GM18499 (cell line): ENCODE measurements at regions not wholly inside any gene's neighbourhood (a gene's known extent, or its start where the extent isn't known, plus 50 kb on each side); places are given as distances from the start of the nearest gene placed in this dataset.

Source experiments
- ATAC-seq: cut with Tn5 transposase; IDR thresholded peaks from one replicate; pipeline ENCODE4 v1.9.1; 2021; ENCODE audit warnings: moderate number of reproducible peaks; ENCODE audit not compliant: insufficient read depth, unreplicated experiment

DNA sequence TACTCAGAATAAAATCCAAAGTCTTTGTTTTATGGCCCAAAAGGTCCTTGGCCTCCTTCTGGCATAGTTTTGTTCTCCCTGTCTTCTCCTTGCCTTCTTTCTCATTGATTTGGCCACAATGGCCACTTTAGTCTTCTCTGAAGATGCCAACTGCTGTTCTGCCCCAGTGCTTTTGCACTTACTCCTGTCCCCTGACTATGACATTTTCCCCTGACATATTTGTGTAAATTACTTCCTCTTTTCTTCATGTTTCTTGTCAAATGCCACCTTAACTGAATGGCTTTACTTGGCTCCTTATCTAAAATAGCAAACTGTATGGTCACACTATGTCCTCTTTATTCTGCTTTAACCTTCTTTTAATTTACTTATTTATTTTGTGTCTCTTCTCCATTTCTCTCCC lies 484.7 kb upstream of the ARRDC3 start:
- no peak for ATAC-seq

DNA sequence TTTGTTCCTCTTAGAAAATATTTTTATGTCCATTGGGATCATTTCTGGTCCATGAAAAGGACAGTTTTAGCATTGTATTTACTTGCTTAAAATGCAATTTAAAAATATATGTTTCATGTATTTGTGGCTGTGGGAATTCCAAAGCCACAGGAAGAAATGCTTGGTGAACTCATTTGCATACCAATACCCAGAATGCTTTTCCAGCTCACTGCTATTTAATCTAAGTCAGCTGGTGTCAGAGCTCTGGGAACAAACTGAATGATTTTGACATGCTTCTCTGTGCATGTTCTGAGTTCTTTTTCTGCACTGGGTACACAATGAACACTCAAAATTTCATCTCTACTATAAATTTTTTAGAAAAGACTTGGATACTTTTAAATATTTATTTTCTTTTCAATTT lies 482.8 kb upstream of the ARRDC3 start:
- ATAC-seq, result no peak

DNA sequence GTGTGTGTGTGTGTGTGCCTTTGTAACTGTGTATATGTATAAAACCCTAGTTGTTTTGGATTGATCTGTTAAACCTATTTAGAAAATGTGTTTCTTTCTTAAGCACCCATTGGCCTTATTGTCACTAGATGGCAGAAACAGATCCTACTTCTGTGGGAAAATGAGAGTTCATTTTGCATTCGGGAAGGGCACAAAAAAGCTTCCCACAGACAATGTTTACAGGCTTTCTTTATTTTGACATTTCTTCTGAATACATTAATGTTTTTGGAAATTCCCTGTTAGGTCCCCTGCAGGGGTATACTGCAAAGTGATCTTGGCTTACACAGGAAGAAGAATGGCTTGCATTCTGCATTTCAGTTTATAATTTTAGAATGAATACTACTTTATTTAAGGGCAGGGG lies 481.8 kb upstream of the ARRDC3 start:
- no peak for ATAC-seq

DNA sequence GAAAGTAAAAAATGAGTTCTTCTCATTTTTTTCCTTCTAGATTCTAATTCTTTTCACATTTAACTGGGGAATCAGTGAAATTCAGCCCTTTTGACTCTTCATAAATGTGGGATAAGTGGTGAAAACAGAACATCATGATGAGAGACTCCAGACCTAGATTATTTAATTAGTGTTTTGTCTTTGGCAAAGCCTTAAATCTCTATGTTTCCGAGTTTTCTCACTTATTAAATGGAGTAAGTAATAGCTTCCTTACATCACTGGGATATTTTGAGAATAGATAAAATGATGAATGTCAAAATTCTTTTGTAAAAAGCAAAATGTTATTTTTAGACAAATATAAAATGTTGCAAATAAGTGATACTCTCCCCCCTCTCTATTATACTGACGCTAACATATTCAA lies 468.6 kb upstream of the ARRDC3 start:
- no peak for ATAC-seq

DNA sequence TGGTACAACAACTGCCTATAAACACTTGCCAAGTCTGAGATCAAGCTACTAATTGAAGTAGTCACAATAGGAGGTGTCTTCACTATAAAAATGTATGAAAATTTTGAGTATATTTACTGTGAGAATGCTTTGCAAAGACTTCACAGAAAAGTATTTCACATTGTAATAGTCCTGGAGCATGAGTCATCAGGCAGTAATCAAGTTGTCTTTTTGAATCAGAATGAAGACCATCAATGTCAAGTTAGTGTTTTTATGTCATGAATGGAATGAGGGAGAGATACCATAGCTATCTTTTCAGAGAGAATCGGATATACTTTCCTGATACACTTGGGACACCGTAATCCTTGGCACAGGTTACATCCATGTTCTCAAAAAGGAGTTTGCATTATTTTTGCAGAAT lies 466.9 kb upstream of the ARRDC3 start:
- no peak for ATAC-seq

DNA sequence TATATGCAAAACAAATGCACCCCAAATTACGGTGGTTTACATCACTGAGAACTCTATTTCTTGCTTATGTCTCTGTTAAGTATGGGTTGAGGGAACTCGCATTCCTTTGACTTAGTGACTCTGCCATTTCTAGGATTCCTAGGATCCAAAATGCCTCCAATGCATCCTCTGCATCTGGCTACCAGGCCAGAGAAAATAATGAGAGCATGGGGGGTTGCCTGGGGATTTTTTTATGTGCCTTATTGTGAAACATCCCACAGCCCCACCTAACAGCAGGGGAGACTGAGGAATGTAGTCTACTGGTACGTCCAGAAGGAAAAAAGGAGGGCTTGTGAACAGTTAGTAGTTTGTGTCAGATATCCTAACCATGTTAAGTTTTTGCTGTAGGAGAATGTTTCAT lies 466.0 kb upstream of the ARRDC3 start:
- no peak for ATAC-seq

DNA sequence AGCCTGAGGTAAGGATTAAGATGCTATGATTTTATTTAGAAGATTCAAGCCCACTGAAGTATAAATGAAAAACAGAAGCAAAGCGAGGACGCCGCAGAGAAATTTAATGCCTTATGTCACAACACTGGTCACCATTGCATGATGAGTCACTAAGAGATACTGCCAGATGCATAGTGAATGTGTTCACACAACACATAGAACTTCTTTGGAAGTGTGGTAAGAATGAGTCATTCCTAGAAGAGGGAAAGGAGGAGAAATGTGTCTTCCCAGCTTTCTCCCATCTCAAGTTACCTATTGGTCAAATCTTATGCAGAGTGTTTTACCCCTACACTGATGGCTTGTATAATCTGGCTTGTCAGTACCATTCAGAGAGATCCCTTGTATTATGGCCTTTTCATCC lies 465.3 kb upstream of the ARRDC3 start:
- no peak for ATAC-seq

DNA sequence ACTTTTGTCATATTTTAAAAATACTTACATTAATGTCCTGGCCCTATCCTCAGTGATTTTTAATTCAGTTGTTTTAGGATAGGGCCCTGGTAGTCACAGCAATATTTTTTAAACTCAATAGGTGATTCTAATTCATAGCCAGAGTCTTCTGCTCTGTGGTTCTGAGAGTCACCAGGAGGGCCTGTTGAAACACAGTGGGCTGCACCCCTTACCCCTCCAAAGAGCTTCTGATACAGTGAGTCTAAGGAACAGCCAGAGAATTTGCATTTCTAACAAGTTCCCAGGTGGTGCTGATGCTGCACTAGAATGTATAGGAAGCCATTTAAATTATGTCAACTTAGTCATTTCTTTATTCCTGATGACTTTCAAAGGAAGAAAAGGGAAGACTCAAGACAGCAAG lies 458.3 kb upstream of the ARRDC3 start:
- ATAC-seq, result no peak

DNA sequence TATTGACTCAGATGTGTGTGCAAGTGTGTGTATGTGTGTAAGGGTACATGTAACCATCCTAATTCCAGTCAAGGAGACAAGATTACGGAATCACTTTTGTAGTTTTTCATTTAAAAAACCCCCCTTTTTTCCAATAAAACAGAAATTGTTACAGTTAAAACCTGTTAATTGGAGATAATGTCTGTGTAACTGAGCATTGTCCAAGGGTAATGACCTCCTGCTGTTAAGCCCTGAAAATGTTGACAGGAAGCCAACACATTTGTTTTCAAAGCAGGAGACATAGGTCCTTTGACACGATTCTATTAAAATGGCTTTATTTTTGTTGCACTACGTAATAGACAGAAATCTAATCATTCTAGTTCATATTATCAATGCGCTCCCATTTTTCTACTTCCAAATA lies 457.3 kb upstream of the ARRDC3 start:
- ATAC-seq, result no peak

DNA sequence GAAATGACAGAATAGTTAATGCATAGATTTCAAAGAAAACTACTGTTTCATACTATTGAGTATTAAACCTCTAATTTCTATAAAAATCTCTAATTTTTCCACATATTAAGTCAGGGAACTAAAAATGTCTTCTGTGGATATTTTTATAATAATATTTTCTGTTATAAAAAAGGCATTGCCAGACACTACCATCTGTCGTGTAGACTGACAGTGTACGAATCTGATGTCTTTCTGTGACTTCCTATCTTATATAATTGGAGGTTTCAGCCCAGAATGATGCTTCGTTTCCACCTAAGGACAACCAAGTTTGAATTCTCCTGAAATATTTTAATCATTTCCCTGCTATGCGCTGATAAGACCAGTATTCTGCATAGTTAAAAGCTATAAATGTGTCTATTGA lies 456.6 kb upstream of the ARRDC3 start:
- no peak for ATAC-seq

DNA sequence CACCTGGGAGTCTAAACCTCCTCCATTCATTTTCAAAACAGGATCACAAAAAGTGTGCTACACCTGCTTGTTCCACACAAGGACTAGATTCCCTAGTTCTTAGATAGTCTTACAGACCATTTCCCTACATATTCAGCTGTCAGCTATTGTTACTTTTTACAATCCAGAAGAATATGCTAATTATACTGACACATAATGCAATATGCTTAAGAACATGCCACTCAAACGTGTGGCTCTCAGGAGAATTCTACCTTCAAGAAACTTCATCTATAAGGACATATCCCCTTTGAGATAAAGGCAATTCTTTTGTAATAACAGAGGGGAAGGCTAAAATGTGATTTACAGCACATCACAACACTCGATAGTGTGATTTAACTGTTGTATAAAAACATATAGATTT lies 456.1 kb upstream of the ARRDC3 start:
- no peak for ATAC-seq

DNA sequence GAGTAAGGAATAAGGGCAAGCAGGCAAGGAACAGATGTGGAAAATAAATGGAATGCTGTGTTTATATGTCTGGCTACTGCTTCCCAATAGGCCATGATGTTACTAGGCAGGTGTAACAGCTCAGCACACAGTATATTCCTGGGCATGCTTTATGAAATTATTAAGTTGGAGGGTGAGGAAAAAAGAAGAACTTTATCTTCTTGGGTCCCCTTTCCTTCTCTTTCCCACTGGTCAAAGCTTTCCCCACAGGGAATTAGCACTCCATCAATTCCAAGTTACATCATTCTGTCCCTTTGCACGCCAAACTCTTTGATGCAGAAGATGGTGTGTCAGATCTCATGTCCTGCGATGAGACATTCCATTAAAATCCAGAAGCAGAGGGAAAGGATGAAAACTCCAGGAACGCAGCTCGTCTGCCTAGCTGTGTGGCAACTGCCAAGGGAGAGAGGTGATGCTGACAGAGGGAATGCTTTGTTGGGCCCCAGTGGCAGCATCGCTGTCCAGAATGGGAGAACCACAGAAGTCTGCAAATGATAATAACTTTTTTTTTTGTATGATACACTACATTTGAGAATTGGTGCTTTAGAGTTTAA lies 447.3 kb upstream of the ARRDC3 start:
- no peak for ATAC-seq

DNA sequence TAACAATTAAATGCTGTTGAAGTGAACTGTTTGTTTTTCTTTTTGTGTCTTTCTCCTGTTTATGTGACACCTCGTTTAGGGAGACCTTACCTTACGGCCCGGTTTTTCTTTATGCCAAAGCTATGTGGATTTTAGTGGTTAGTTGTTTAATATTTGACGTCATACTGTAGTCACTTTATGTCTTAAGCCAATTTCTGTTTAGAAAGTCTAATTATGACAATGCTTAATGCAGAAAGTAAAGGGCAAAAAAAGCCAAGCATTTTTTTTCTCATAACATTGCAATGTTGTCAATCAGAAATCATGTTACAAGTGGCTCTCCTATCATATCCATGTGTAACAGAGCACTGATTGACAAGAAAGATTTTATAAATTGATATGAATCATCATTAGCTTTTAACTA lies 442.5 kb upstream of the ARRDC3 start:
- no peak for ATAC-seq

DNA sequence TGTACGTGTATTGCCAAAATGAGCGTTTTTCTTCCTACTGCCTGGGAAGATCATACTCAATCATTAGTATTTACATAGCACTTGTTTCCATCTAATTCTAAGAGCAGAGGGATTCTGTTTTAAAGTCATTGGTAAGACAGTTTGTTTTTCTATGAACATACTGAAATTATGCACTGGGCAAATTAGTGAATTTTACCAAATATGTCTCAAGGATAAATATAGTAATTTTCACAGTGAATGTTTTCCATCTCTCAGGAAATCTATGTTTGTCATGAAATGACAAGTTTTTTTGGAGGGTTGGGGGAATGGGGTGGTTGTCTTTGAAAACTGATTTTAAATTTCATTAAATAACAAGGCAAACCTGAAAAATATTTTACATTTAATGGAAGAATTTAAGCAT lies 441.3 kb upstream of the ARRDC3 start:
- ATAC-seq, result no peak

DNA sequence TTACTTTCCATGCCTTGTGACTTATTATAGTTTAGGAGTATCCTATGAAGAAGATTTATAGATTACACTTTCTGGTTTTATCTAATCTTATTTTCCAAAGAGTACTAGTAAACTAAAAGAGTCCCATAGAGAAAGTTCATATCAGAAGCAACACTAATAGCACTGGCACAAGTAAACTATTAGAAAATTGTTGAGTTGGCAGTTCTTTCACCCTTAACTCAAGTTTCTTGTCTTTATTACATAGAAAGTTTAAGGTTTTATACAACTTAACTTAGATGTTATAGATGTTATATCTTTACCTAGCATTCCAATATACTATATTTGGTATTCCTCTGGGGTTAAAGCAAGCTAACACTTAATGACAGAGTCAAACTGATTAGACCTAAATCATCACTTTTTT lies 437.8 kb upstream of the ARRDC3 start:
- ATAC-seq, result no peak

DNA sequence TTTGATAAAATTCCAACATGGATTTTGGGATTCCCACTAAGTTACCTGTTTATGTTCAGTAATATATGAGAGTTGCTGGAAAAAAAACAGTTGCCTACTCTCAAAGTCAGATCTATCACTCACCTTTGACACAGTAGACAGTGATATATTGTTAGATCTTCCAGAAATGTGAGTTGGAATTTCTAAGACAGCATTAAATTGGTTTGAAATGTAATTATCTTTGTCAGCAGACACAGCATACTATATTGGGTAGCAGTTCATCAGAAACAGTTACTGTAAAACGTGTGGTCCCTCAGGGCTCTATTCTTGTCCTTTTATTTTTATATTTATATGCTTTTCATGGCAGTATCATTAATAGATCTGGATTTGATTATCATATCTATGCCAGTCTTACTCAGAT lies 433.6 kb upstream of the ARRDC3 start:
- ATAC-seq, result no peak

DNA sequence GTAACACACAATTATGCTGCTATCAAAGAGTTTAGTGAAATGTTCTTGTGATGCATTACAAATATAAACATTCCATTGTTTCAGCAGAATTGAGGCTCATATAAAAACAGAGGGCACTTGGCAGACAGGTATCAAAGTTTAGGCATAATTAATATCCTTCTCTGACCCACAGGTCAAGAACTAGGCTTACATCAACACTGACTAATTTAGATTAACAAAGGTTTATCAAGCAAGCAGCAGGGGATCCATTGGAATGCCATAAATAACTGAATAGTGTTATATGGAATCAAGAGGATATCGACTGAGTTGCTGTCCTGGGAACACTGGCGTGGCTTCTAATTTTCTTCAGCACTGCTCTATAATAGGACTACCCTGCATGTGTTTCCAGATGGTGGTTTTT lies 414.5 kb upstream of the ARRDC3 start:
- ATAC-seq, result no peak

DNA sequence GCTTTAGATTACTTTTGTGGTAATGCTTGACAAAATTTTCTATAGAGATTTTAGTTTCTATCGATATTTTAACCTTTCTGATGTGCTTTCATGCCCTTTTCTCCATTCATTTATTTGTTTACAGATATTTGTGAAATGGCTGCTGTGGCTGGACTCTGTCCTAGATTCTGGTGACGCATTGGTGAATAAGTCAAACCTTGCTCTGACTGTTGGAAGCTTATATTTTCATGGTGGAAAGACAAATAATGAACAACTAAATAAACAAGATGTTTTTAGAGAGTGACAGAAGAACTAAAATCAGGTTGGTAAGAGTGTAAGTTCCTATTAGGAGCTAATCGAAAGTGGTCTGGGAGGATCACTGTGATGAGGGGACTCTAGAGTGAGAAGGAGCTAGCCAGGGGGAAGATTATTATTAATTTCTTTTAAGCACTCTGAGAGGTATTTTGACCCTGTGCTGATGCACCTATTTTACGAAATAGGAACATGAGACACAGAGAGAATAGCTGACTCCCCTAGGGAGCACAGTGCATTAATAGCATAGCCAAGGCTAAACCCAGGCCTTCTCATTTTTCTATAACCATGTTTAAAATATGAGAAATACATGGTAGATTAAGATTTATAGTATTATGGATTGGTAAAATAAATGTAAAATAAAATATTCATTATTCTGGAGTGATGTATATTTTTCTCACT lies 411.9 kb upstream of the ARRDC3 start:
- no peak for ATAC-seq

DNA sequence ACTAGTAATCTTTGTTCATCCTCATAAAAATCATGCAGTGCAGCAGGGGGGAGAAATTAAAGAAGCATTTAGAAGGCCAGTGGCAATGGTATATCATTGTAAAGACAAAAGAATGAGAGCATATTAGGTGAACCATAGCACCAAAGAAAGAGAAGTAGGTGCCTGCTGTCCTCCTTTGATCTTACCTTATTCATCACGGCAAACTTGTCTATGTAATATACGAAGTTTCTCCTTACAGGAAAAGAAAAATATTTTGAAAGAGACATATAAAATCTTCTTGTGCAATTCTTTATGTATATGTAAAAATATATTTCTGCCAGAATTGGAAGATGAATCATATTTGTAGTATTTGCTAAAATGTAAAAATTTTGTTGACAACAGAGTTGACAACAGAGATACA lies 411.3 kb upstream of the ARRDC3 start:
- no peak for ATAC-seq

DNA sequence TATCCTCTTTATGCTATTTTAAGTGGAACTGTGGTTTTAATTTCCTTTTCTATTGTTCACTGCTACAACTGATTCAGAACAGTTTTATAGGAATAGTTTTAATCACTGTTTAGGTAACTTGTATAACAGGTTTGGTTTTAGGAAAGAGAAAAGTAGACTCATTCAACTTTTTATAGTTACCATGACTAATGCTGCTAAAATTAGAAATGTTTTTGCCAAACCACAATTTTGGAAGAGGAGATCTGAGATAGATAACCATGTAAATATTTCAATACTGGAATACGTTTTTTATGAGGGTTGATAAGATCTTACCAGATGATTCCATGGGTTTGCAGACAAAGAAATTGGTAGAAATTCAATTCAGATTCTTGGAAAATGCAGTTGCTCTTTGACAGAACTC lies 404.6 kb upstream of the ARRDC3 start:
- no peak for ATAC-seq

DNA sequence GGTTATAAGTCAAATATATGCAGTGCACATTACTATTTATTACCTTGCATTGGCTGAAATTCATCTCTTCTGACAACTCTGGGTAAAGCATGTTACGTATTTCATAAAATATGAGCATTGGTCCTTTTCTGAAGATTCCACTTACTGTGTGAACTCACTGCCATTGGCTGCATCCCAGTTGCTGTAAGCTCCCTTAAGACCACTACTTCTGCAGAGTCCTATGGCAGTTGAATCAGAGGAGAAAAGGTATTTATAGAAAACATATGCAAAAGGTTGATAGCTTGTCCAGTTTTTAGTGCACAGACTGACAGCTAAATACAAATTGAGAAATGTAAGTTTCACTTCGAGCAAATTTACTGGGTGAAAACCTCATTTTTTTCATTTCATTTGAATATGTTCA lies 394.6 kb upstream of the ARRDC3 start:
- no peak for ATAC-seq

DNA sequence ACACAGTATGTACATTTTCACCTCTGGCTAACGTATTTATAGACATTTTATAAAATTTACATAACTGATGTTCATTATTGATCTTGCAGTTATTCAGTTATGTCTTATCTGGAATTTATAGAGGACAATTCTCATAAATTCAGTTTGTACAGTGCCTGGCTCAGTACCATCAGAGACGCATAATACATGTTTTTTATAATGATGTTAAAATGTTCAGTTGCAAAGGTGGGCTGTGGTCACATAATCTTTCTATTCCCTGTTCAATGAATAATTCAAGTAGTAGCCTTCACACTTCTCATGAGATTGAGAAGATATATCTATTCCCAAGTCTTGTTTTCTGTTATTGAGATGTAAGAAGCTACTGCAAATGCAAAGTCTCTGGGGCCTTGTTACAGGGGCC lies 393.1 kb upstream of the ARRDC3 start:
- ATAC-seq, result no peak

DNA sequence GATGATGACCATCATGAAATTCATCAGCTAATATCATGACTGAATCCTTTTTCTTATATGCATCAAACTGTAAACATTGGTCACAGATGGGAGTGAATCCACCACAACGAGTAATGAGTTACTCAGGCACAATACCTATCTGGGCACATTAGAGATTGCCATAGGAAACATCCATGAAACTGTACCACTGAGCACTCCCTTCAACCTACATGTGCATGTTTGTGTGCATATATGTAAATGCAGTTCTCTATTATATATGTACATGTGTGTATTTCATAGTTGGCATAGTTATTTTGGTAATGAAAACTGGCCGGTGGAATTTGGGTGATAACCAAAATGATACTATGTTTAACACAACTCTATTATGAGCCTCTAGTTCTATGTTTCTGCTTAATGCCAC lies 387.3 kb upstream of the ARRDC3 start:
- no peak for ATAC-seq
